ENCODE measurements at regions not wholly inside any gene's neighbourhood (a gene's known extent, or its start where the extent isn't known, plus 50 kb on each side); places are given as distances from the start of the nearest gene placed in this dataset.

- TF ChIP-seq, protein P1, sequence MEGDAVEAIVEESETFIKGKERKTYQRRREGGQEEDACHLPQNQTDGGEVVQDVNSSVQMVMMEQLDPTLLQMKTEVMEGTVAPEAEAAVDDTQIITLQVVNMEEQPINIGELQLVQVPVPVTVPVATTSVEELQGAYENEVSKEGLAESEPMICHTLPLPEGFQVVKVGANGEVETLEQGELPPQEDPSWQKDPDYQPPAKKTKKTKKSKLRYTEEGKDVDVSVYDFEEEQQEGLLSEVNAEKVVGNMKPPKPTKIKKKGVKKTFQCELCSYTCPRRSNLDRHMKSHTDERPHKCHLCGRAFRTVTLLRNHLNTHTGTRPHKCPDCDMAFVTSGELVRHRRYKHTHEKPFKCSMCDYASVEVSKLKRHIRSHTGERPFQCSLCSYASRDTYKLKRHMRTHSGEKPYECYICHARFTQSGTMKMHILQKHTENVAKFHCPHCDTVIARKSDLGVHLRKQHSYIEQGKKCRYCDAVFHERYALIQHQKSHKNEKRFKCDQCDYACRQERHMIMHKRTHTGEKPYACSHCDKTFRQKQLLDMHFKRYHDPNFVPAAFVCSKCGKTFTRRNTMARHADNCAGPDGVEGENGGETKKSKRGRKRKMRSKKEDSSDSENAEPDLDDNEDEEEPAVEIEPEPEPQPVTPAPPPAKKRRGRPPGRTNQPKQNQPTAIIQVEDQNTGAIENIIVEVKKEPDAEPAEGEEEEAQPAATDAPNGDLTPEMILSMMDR (conservative IDR thresholded peaks at IDR 0.05): no peak
- TF ChIP-seq EZH2 (IDR thresholded peaks at IDR 0.05; ENCODE audit: low read depth): no peak
Observed at GRCh38 chr6:23731609-23732008, 394.4 kb upstream of the NRSN1 start.
